Activated T-helper 1 cell treated with anti-CD3 and anti-CD28 coated beads, Interleukin-2, amount 50 U/mL, for 16 hours (primary cell): ENCODE measurements at regions not wholly inside any gene's neighbourhood (a gene's known extent, or its start where the extent isn't known, plus 50 kb on each side); places are given as distances from the start of the nearest gene placed in this dataset.

Source experiments
- DNase-seq, 2 donors: peaks; one replicate each; pipeline ENCODE4 v3.0.0-alpha.2; 2020; ENCODE audit warnings: low read depth in 1 of 2, low spot score in 1 of 2

DNA sequence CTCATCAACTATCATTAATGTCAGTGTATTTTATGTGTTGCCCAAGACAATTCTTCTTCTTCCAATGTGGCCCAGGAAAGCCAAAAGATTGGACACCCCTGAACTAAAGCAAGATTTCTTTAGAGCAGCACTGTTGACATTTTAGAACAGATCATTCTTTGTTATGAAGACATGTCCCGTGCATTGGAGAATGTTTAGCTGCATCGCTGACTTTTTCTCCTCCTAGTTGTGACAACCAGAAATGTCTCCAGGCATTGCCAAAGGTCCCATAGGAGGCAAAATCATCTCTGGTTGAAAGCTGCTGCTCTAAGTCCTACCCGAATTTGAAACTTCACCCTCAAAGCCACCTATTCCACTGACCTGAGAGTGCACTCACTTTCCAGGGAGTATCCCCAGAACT, 62.7 kb upstream of the IRX6 start:
- DNase-seq: no peak

GRCh38 chr16:55263271-55264250, 60.4 kb upstream of the IRX6 start:
- DNase-seq: no peak

DNA sequence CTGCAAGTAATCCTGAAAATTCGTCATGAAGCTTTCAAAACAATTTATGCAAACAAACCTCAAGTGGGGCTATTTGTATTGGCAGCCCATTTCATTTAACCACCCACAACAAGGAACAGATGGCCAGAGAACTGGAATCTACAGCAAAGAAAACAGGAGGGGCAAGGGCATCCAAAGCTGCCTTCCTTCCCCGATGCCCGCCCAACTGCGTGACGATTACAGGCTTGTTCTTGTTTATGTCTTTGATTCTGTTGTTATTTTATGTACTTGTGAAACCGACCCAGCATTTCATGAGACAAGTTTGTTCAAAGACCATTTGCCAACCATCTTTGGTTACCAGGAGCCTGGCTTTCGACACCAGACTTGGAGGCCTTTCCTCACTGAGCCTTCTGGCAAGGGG, 59.1 kb upstream of the IRX6 start:
- DNase-seq: no peak

DNA sequence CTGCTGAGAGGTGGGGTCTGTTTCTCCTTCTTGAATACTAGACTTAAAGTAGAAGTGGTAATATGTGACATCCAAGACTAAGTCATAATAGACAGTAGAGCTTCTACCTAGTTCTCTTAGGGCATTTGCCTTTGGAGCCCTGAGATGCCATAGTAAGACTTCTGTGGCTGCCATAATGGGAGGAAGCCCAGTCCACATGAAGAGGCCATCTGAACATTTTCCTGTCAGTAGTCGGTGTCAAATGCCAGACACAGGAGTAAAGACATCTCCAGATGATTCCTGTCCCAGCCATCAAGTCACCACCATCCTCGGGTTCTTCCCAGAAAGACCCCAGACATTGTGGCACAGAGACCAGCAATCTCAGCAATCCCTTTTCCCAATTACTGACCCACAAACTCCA, 58.1 kb upstream of the IRX6 start:
- DNase-seq: no peak

GRCh38 chr16:55271945-55272513, 52.0 kb upstream of the IRX6 start:
- no peak for DNase-seq

DNA sequence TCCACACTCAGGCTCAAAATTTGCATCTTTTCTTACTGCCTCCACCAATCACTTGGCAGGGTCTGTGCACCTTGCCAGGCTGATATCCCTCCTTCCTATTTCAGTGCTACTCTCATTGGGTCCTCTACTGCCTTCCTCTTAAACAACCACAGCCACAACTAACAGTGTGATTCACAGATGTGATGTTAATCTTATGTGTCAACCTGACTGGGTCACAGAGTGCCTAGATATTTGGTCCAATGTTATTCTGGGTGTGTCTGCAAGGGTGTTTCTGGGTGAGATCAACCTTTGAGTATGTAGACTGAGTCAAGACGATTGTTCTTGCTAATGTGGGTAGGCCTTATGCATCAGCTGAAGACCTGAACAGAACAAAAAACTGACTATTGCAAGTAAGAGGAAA, 51.3 kb upstream of the IRX6 start:
- DNase-seq: no peak

DNA sequence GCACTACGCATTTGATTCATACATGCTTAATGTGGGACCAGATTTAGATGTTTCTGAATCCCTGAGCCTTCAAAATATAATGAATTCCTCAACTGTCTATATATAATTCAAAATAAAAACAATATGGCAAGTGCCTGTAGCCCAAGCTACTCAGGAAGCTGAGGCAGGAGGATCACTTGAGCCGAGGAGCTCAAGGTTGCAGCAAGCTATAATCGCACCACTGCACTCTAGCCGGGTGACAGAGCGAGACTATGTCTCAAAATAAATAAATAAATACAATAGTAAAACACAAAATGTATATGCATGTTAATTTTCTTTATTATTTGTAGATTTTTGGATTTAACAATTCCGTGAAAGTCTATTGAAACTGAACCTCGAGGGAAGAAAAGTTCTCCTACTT, 50.6 kb upstream of the IRX6 start:
- no peak for DNase-seq

DNA sequence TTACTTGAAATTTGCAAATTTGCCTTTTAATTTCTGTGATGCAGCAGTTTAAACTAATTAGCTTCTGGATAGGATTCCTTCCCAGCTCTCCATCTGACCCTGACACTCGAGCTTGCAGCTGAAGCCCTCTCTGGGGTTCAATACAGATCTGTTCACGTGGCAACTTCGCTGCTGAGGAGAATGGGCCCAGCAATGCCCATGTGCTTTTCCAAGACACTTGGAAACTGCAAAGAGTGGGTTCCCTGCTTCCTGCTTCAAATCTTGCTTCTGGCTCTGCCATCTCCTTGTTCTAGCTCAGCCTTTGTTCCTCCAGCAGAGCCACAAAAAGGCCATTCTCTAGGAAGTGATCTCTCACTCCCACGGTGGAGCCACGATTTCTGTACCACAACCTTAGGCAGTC, 50.0 kb upstream of the IRX6 start:
- no peak for DNase-seq
